Left ventricle myocardium inferior (tissue), 1 donor: ENCODE measurements at regions not wholly inside any gene's neighbourhood (a gene's known extent, or its start where the extent isn't known, plus 50 kb on each side); places are given as distances from the start of the nearest gene placed in this dataset.

Experiments
- DNase-seq: peaks from one replicate; pipeline ENCODE4 v3.0.0-alpha.2; 2020
- H3K27ac ChIP-seq: fragments of 200-600 bp; replicated peaks from 2 replicates; pipeline ENCODE4 v1.8.0; 2021
- H3K27me3 ChIP-seq: fragments of 200-600 bp; 2 replicates; pipeline ENCODE4 v1.8.0; 2021; ENCODE audit warnings: low read depth
- H3K36me3 ChIP-seq: fragments of 200-600 bp; 2 replicates; pipeline ENCODE4 v1.8.0; 2021
- H3K4me1 ChIP-seq: fragments of 200-600 bp; 2 replicates; pipeline ENCODE4 v1.8.0; 2021
- H3K4me3 ChIP-seq: fragments of 200-600 bp; 2 replicates; pipeline ENCODE4 v1.8.0; 2021; ENCODE audit warnings: mild to moderate bottlenecking, moderate library complexity
- H3K9me3 ChIP-seq: fragments of 200-600 bp; replicated peaks from 2 replicates; pipeline ENCODE4 v1.8.0; 2021
- intact Hi-C: fragments of 100-400 bp; cut with micrococcal nuclease; formaldehyde crosslinking; loops from one replicate; pipeline ENCODE4 v1.11.0; 2022
- TF ChIP-seq, protein P1 (sequence below): fragments of 200-600 bp; IDR thresholded peaks from 2 replicates; pipeline ENCODE4 v1.8.0; 2021; ENCODE audit warnings: antibody characterized with exemption, mild to moderate bottlenecking, borderline replicate concordance
- donor health status: DM: no; HTN: yes; CAD: no; lungs with severe emphysema.

GRCh38 chr9:11506980-11507379 is 894.2 kb upstream of the PTPRD start:
- H3K36me3 ChIP-seq: no peaks in the 10 kb centered on the region
- TF ChIP-seq, protein P1, sequence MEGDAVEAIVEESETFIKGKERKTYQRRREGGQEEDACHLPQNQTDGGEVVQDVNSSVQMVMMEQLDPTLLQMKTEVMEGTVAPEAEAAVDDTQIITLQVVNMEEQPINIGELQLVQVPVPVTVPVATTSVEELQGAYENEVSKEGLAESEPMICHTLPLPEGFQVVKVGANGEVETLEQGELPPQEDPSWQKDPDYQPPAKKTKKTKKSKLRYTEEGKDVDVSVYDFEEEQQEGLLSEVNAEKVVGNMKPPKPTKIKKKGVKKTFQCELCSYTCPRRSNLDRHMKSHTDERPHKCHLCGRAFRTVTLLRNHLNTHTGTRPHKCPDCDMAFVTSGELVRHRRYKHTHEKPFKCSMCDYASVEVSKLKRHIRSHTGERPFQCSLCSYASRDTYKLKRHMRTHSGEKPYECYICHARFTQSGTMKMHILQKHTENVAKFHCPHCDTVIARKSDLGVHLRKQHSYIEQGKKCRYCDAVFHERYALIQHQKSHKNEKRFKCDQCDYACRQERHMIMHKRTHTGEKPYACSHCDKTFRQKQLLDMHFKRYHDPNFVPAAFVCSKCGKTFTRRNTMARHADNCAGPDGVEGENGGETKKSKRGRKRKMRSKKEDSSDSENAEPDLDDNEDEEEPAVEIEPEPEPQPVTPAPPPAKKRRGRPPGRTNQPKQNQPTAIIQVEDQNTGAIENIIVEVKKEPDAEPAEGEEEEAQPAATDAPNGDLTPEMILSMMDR: no peak
- H3K27me3 ChIP-seq: no peaks in the 10 kb centered on the region
- DNase-seq: no peak
- no peak overlapping the region for H3K4me3 ChIP-seq
- H3K4me1 ChIP-seq: no peaks in the 10 kb centered on the region
- intact Hi-C loops: no loop called here
- peaks cover 28% of the 10 kb centered on the region for H3K9me3 ChIP-seq
- H3K27ac ChIP-seq: no peak overlapping the region

- intact Hi-C loops: no loop called here
Observed at GRCh38 chr9:11537566-11537965, 924.8 kb upstream of the PTPRD start.

DNA sequence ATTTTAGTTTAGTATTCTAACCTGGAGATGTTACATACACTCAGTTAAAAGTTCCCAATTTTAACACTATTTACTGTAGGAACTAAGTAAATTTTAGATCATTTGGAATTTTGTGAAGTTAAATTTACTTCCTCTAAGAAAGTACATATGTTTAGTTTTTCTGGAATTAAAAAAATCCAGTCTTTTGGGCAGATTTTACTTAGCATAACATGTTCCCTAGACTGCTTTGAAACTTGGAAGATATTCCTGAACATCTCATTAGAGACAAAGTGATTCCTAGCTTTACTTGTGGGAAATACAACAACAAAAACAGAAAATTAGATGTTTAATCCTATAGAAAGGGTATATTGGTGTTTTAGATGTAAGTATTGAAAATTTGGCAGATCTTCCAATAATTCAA is 930.0 kb upstream of the PTPRD start:
- peaks cover 14% of the 10 kb centered on the region for H3K9me3 ChIP-seq
- no peaks in the 10 kb centered on the region for H3K4me1 ChIP-seq
- no peak overlapping the region for H3K27ac ChIP-seq
- H3K4me3 ChIP-seq: no peak overlapping the region
- DNase-seq: no peak
- H3K36me3 ChIP-seq: no peaks in the 10 kb centered on the region
- H3K27me3 ChIP-seq: no peaks in the 10 kb centered on the region
- intact Hi-C loops: no loop called here
- TF ChIP-seq, protein P1: no peak

More at GRCh38 chr9:11537566-11537965, 924.8 kb upstream of the PTPRD start:
- TF ChIP-seq, protein P1: no peak
- no peaks in the 10 kb centered on the region for H3K4me1 ChIP-seq
- no peaks in the 10 kb centered on the region for H3K36me3 ChIP-seq
- no peak overlapping the region for H3K4me3 ChIP-seq
- peaks cover 4% of the 10 kb centered on the region for H3K9me3 ChIP-seq
- DNase-seq: no peak
- no peak overlapping the region for H3K27ac ChIP-seq
- H3K27me3 ChIP-seq: no peaks in the 10 kb centered on the region

DNA sequence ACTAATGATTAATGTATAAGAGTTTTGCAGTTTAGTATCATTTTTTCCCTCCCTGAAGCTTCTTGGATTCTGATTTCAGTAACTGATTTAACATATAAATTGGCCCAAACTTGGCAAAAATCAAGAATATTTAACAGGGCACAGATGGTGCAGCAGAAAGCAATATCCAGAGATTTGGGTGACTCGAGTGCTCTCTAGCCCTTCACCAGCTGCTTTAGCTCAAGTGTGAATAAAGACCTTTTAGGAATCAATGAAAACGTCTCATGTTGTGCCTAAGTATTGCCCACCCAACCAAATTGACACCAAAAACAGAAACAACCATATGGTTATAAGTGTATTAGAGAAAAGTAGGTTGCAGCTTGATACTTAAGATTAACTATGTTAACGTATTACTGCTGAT is 933.4 kb upstream of the PTPRD start:
- H3K4me1 ChIP-seq: no peaks in the 10 kb centered on the region
- intact Hi-C loops: no loop called here

DNA sequence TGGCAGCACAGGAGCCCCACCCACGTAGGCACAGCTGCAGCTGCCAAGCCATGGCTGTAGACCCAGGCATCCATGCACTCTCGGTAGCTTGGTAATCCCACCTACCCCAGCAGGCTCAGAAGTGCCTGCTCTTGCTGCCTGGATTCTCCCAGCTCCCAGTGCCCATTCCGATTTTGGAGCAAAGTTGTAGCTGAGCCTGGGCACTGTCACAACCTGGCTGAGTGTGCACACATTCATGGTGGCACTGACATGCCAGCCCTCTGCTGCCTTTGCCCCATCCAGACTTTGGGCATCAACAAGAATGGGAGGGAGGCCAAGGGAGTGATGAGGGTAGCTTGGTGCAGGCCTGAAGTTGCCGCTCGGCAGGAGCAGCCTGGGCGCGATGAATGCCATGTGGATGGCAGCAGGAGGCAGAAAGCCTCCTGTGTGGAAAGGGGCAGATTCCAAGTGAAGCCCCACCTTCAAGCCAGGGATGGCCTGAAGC is 936.6 kb upstream of the PTPRD start:
- intact Hi-C loops: no loop called here
- Histone ChIP-seq H3K9me3 (peaks cover 22% of the 10 kb centered on the region), H3K4me1 (no peaks in the 10 kb centered on the region), H3K27ac (no peak overlapping the region), H3K27me3 (no peaks in the 10 kb centered on the region), H3K36me3 (no peaks in the 10 kb centered on the region), H3K4me3 (no peak overlapping the region)
- TF ChIP-seq, protein P1: no peak
- no peak for DNase-seq

More for the DNA sequence above, 933.4 kb upstream of the PTPRD start:
- H3K36me3 ChIP-seq: no peaks in the 10 kb centered on the region
- no peaks in the 10 kb centered on the region for H3K27me3 ChIP-seq
- DNase-seq: no peak
- TF ChIP-seq, protein P1: no peak
- peaks cover 35% of the 10 kb centered on the region for H3K9me3 ChIP-seq
- no peak overlapping the region for H3K4me3 ChIP-seq
- no peak overlapping the region for H3K27ac ChIP-seq
